ENCODE measurements at regions not wholly inside any gene's neighbourhood (a gene's known extent, or its start where the extent isn't known, plus 50 kb on each side); places are given as distances from the start of the nearest gene placed in this dataset.

GRCh38 chr4:130026185-130026584 is 930.2 kb downstream of the C4orf33 start (continued):
- TF ChIP-seq ZNF660 (tag by site-specific recombination; IDR thresholded peaks at IDR 0.05) (no peak), ZNF555 (tag by site-specific recombination; conservative IDR thresholded peaks at IDR 0.05) (no peak), ZNF785 (tag by site-specific recombination; IDR thresholded peaks at IDR 0.05) (no peak), ZNF837 (tag by site-specific recombination; IDR thresholded peaks at IDR 0.05) (no peak), ZNF2 (tag by site-specific recombination; IDR thresholded peaks at IDR 0.05) (no peak), RBAK (tag by site-specific recombination; IDR thresholded peaks at IDR 0.05) (no peak)

- ChIA-PET CTCF (no interaction called here), POLR2A (no interaction called here)
- H3K27ac ChIP-seq (ENCODE audit: extremely low read depth, low read depth, low read length) = no peak overlapping the region
- no peak overlapping the region for H3K4me3 ChIP-seq (ENCODE audit: low read depth, low read length)
- no peaks in the 10 kb centered on the region for H3K4me1 ChIP-seq (ENCODE audit: control insufficient read depth, insufficient read depth, low read length)
- TF ChIP-seq ZNF645 (tag by site-specific recombination; IDR thresholded peaks at IDR 0.05) = no peak
- no peak for TF ChIP-seq MYNN (tag by site-specific recombination; IDR thresholded peaks at IDR 0.05; ENCODE audit: borderline replicate concordance)
- no peak for TF ChIP-seq ZNF530 (tag by site-specific recombination; IDR thresholded peaks at IDR 0.05; ENCODE audit: low read depth)
- no peak for TF ChIP-seq ZNF169 (tag by site-specific recombination; IDR thresholded peaks at IDR 0.05)
- TF ChIP-seq, protein P1, sequence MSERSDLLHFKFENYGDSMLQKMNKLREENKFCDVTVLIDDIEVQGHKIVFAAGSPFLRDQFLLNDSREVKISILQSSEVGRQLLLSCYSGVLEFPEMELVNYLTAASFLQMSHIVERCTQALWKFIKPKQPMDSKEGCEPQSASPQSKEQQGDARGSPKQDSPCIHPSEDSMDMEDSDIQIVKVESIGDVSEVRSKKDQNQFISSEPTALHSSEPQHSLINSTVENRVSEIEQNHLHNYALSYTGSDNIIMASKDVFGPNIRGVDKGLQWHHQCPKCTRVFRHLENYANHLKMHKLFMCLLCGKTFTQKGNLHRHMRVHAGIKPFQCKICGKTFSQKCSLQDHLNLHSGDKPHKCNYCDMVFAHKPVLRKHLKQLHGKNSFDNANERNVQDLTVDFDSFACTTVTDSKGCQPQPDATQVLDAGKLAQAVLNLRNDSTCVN (tag by site-specific recombination; optimal IDR thresholded peaks at IDR 0.05) = no peak
- TF ChIP-seq ZNF660 (tag by site-specific recombination; IDR thresholded peaks at IDR 0.05) = no peak
- no peak for TF ChIP-seq ZNF239 (tag by site-specific recombination; IDR thresholded peaks at IDR 0.05)
- TF ChIP-seq ZNF354C (tag by site-specific recombination; IDR thresholded peaks at IDR 0.05; ENCODE audit: borderline replicate concordance, low read depth) = no peak
- TF ChIP-seq ZSCAN30 (tag by site-specific recombination; IDR thresholded peaks at IDR 0.05) = no peak
- TF ChIP-seq ZSCAN5A (tag by site-specific recombination; IDR thresholded peaks at IDR 0.05) = no peak
- no peak for TF ChIP-seq ZNF571 (tag by site-specific recombination; IDR thresholded peaks at IDR 0.05)
- TF ChIP-seq KLF10 (tag by site-specific recombination; IDR thresholded peaks at IDR 0.05) = no peak
- TF ChIP-seq ZNF792 (tag by site-specific recombination; IDR thresholded peaks at IDR 0.05) = no peak
- TF ChIP-seq OSR2 (tag by site-specific recombination; IDR thresholded peaks at IDR 0.05) = no peak
- TF ChIP-seq, protein P2, sequence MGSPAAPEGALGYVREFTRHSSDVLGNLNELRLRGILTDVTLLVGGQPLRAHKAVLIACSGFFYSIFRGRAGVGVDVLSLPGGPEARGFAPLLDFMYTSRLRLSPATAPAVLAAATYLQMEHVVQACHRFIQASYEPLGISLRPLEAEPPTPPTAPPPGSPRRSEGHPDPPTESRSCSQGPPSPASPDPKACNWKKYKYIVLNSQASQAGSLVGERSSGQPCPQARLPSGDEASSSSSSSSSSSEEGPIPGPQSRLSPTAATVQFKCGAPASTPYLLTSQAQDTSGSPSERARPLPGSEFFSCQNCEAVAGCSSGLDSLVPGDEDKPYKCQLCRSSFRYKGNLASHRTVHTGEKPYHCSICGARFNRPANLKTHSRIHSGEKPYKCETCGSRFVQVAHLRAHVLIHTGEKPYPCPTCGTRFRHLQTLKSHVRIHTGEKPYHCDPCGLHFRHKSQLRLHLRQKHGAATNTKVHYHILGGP (tag by site-specific recombination; IDR thresholded peaks at IDR 0.05) = no peak
- no peak for TF ChIP-seq MEIS1 (CRISPR knock-in tag; IDR thresholded peaks at IDR 0.05; ENCODE audit: borderline replicate concordance)
- H3K9me3 ChIP-seq (ENCODE audit: control insufficient read depth, insufficient read depth, low read depth, low read length) = no peaks in the 10 kb centered on the region
- no peaks in the 10 kb centered on the region for H3K36me3 ChIP-seq (ENCODE audit: control insufficient read depth in 2 of 2, insufficient read depth in 1 of 2, low read length in 2 of 2)
These were observed 932.0 kb downstream of the C4orf33 start for GRCh38 chr4:130027973-130028372.

- Histone ChIP-seq H3K27ac (ENCODE audit: extremely low read depth, low read depth, low read length) (no peak overlapping the region), H3K4me3 (ENCODE audit: low read depth, low read length) (no peak overlapping the region), H3K4me1 (ENCODE audit: control insufficient read depth, insufficient read depth, low read length) (no peaks in the 10 kb centered on the region), H3K9me3 (ENCODE audit: control insufficient read depth, insufficient read depth, low read depth, low read length) (no peaks in the 10 kb centered on the region), H3K36me3 (ENCODE audit: control insufficient read depth in 2 of 2, insufficient read depth in 1 of 2, low read length in 2 of 2) (no peaks in the 10 kb centered on the region)
- ChIA-PET CTCF (no interaction called here), POLR2A (no interaction called here)
- TF ChIP-seq KLF16 (tag by site-specific recombination; IDR thresholded peaks at IDR 0.05) (no peak), ZNF776 (tag by site-specific recombination; IDR thresholded peaks at IDR 0.05; ENCODE audit: borderline replicate concordance) (no peak), ZNF16 (tag by site-specific recombination; IDR thresholded peaks at IDR 0.05; ENCODE audit: low read depth) (no peak), ZNF341 (tag by site-specific recombination; IDR thresholded peaks at IDR 0.05; ENCODE audit: low read depth) (no peak), ZSCAN23 (tag by site-specific recombination; IDR thresholded peaks at IDR 0.05) (no peak), ZNF629 (tag by site-specific recombination; IDR thresholded peaks at IDR 0.05) (no peak), IKZF3 (tag by site-specific recombination; IDR thresholded peaks at IDR 0.05) (no peak), ZNF501 (tag by site-specific recombination; IDR thresholded peaks at IDR 0.05) (no peak), GFI1B (tag by site-specific recombination; IDR thresholded peaks at IDR 0.05) (no peak)
These were observed 932.6 kb downstream of the C4orf33 start for GRCh38 chr4:130028552-130028951.

Data from HEK293 (cell line).